ENCODE measurements at regions not wholly inside any gene's neighbourhood (a gene's known extent, or its start where the extent isn't known, plus 50 kb on each side); places are given as distances from the start of the nearest gene placed in this dataset.

GRCh38 chr10:131402771-131403650 lies 91.5 kb upstream of the TCERG1L start:
- no peaks in the 10 kb centered on the region for H3K36me3 ChIP-seq (ENCODE audit: control insufficient read depth, insufficient read depth, low read length)
- DNase-seq, result no peak
- no peaks in the 10 kb centered on the region for H3K27me3 ChIP-seq (ENCODE audit: control insufficient read depth, insufficient read depth, low read length)
- no peaks in the 10 kb centered on the region for H3K4me1 ChIP-seq (ENCODE audit: control insufficient read depth, insufficient read depth, low read length)
- no peaks in the 10 kb centered on the region for H3K9me3 ChIP-seq (ENCODE audit: control insufficient read depth, low read depth, low read length)
- no peak overlapping the region for H3K4me3 ChIP-seq (ENCODE audit: low read length)
- WGBS (ENCODE audit: insufficient coverage, low lambda C conversion rate), result no CpG with 5 or more reads among the region's 36 CpGs
- H3K27ac ChIP-seq (ENCODE audit: low read length), result no peak overlapping the region

- no CpG with 5 or more reads among the region's 7 CpGs for WGBS (ENCODE audit: insufficient coverage, low lambda C conversion rate)
- H3K36me3 ChIP-seq (ENCODE audit: control insufficient read depth, insufficient read depth, low read length), result no peaks in the 10 kb centered on the region
- no peaks in the 10 kb centered on the region for H3K27me3 ChIP-seq (ENCODE audit: control insufficient read depth, insufficient read depth, low read length)
- no peak overlapping the region for H3K4me3 ChIP-seq (ENCODE audit: low read length)
- H3K9me3 ChIP-seq (ENCODE audit: control insufficient read depth, low read depth, low read length), result no peaks in the 10 kb centered on the region
- no peak for DNase-seq
- no peak overlapping the region for H3K27ac ChIP-seq (ENCODE audit: low read length)
- H3K4me1 ChIP-seq (ENCODE audit: control insufficient read depth, insufficient read depth, low read length), result no peaks in the 10 kb centered on the region
Observed at GRCh38 chr10:131403936-131404335, 92.4 kb upstream of the TCERG1L start.

GRCh38 chr10:131404886-131405285 lies 93.4 kb upstream of the TCERG1L start:
- H3K27me3 ChIP-seq (ENCODE audit: control insufficient read depth, insufficient read depth, low read length), result no peaks in the 10 kb centered on the region
- no peak overlapping the region for H3K27ac ChIP-seq (ENCODE audit: low read length)
- whole genome bisulfite sequencing (ENCODE audit: insufficient coverage, low lambda C conversion rate), result no CpG with 5 or more reads among the region's 10 CpGs

GRCh38 chr10:131406676-131407392 lies 95.3 kb upstream of the TCERG1L start:
- no peaks in the 10 kb centered on the region for H3K9me3 ChIP-seq (ENCODE audit: control insufficient read depth, low read depth, low read length)
- DNase-seq, result no peak
- no peaks in the 10 kb centered on the region for H3K4me1 ChIP-seq (ENCODE audit: control insufficient read depth, insufficient read depth, low read length)
- H3K4me3 ChIP-seq (ENCODE audit: low read length), result no peak overlapping the region
- H3K36me3 ChIP-seq (ENCODE audit: control insufficient read depth, insufficient read depth, low read length), result no peaks in the 10 kb centered on the region
- no peaks in the 10 kb centered on the region for H3K27me3 ChIP-seq (ENCODE audit: control insufficient read depth, insufficient read depth, low read length)
- WGBS (ENCODE audit: insufficient coverage, low lambda C conversion rate), result 100% methylated on average over 3 of the region's 17 CpGs
- H3K27ac ChIP-seq (ENCODE audit: low read length), result no peak overlapping the region

More at GRCh38 chr10:131404886-131405285, 93.4 kb upstream of the TCERG1L start:
- Histone ChIP-seq H3K36me3 (ENCODE audit: control insufficient read depth, insufficient read depth, low read length) (no peaks in the 10 kb centered on the region), H3K4me1 (ENCODE audit: control insufficient read depth, insufficient read depth, low read length) (no peaks in the 10 kb centered on the region), H3K9me3 (ENCODE audit: control insufficient read depth, low read depth, low read length) (no peaks in the 10 kb centered on the region), H3K4me3 (ENCODE audit: low read length) (no peak overlapping the region)
- no peak for DNase-seq

GRCh38 chr10:131418681-131419080 lies 107.2 kb upstream of the TCERG1L start:
- DNase-seq, result no peak
- H3K4me3 ChIP-seq (ENCODE audit: low read length), result no peak overlapping the region
- H3K4me1 ChIP-seq (ENCODE audit: control insufficient read depth, insufficient read depth, low read length), result no peaks in the 10 kb centered on the region
- H3K9me3 ChIP-seq (ENCODE audit: control insufficient read depth, low read depth, low read length), result no peaks in the 10 kb centered on the region
- 100% methylated on average over 1 of the region's 5 CpGs for WGBS (ENCODE audit: insufficient coverage, low lambda C conversion rate)
- no peak overlapping the region for H3K27ac ChIP-seq (ENCODE audit: low read length)
- no peaks in the 10 kb centered on the region for H3K27me3 ChIP-seq (ENCODE audit: control insufficient read depth, insufficient read depth, low read length)
- H3K36me3 ChIP-seq (ENCODE audit: control insufficient read depth, insufficient read depth, low read length), result no peaks in the 10 kb centered on the region

- DNase-seq, result no peak
- 93% methylated on average over 3 of the region's 22 CpGs for WGBS (ENCODE audit: insufficient coverage, low lambda C conversion rate)
- Histone ChIP-seq H3K27ac (ENCODE audit: low read length) (no peak overlapping the region), H3K4me3 (ENCODE audit: low read length) (no peak overlapping the region), H3K36me3 (ENCODE audit: control insufficient read depth, insufficient read depth, low read length) (no peaks in the 10 kb centered on the region), H3K27me3 (ENCODE audit: control insufficient read depth, insufficient read depth, low read length) (no peaks in the 10 kb centered on the region), H3K9me3 (ENCODE audit: control insufficient read depth, low read depth, low read length) (no peaks in the 10 kb centered on the region), H3K4me1 (ENCODE audit: control insufficient read depth, insufficient read depth, low read length) (no peaks in the 10 kb centered on the region)
Observed at GRCh38 chr10:131419797-131420196, 108.3 kb upstream of the TCERG1L start.

- WGBS (ENCODE audit: insufficient coverage, low lambda C conversion rate), result no CpG with 5 or more reads among the region's 1 CpG
- H3K4me3 ChIP-seq (ENCODE audit: low read length), result no peak overlapping the region
- H3K4me1 ChIP-seq (ENCODE audit: control insufficient read depth, insufficient read depth, low read length), result no peaks in the 10 kb centered on the region
- H3K9me3 ChIP-seq (ENCODE audit: control insufficient read depth, low read depth, low read length), result no peaks in the 10 kb centered on the region
- DNase-seq, result no peak
- H3K27me3 ChIP-seq (ENCODE audit: control insufficient read depth, insufficient read depth, low read length), result no peaks in the 10 kb centered on the region
- H3K36me3 ChIP-seq (ENCODE audit: control insufficient read depth, insufficient read depth, low read length), result no peaks in the 10 kb centered on the region
- no peak overlapping the region for H3K27ac ChIP-seq (ENCODE audit: low read length)
Observed at GRCh38 chr10:131420867-131421266, 109.3 kb upstream of the TCERG1L start.

- H3K27me3 ChIP-seq (ENCODE audit: control insufficient read depth, insufficient read depth, low read length), result peaks cover under 1% of the 10 kb centered on the region
- no peak overlapping the region for H3K4me3 ChIP-seq (ENCODE audit: low read length)
- H3K36me3 ChIP-seq (ENCODE audit: control insufficient read depth, insufficient read depth, low read length), result no peaks in the 10 kb centered on the region
- no peak overlapping the region for H3K27ac ChIP-seq (ENCODE audit: low read length)
- H3K9me3 ChIP-seq (ENCODE audit: control insufficient read depth, low read depth, low read length), result no peaks in the 10 kb centered on the region
- no CpG with 5 or more reads among the region's 5 CpGs for WGBS (ENCODE audit: insufficient coverage, low lambda C conversion rate)
- H3K4me1 ChIP-seq (ENCODE audit: control insufficient read depth, insufficient read depth, low read length), result no peaks in the 10 kb centered on the region
- DNase-seq, result no peak
Observed at GRCh38 chr10:131421381-131421780, 109.9 kb upstream of the TCERG1L start.

GRCh38 chr10:131422731-131423130 lies 111.2 kb upstream of the TCERG1L start:
- Histone ChIP-seq H3K27ac (ENCODE audit: low read length) (no peak overlapping the region), H3K9me3 (ENCODE audit: control insufficient read depth, low read depth, low read length) (no peaks in the 10 kb centered on the region), H3K4me1 (ENCODE audit: control insufficient read depth, insufficient read depth, low read length) (no peaks in the 10 kb centered on the region), H3K4me3 (ENCODE audit: low read length) (no peak overlapping the region), H3K27me3 (ENCODE audit: control insufficient read depth, insufficient read depth, low read length) (peaks cover 7% of the 10 kb centered on the region), H3K36me3 (ENCODE audit: control insufficient read depth, insufficient read depth, low read length) (no peaks in the 10 kb centered on the region)
- DNase-seq, result no peak
- WGBS (ENCODE audit: insufficient coverage, low lambda C conversion rate), result no CpG with 5 or more reads among the region's 10 CpGs

GRCh38 chr10:131424053-131424452 lies 112.5 kb upstream of the TCERG1L start:
- H3K27me3 ChIP-seq (ENCODE audit: control insufficient read depth, insufficient read depth, low read length), result peaks cover 7% of the 10 kb centered on the region
- H3K27ac ChIP-seq (ENCODE audit: low read length), result no peak overlapping the region
- H3K36me3 ChIP-seq (ENCODE audit: control insufficient read depth, insufficient read depth, low read length), result no peaks in the 10 kb centered on the region
- no CpG with 5 or more reads among the region's 6 CpGs for WGBS (ENCODE audit: insufficient coverage, low lambda C conversion rate)
- no peaks in the 10 kb centered on the region for H3K4me1 ChIP-seq (ENCODE audit: control insufficient read depth, insufficient read depth, low read length)
- H3K9me3 ChIP-seq (ENCODE audit: control insufficient read depth, low read depth, low read length), result no peaks in the 10 kb centered on the region
- no peak for DNase-seq
- H3K4me3 ChIP-seq (ENCODE audit: low read length), result no peak overlapping the region

All from large intestine (tissue), 3 donors.